ENCODE measurements at regions not wholly inside any gene's neighbourhood (a gene's known extent, or its start where the extent isn't known, plus 50 kb on each side); places are given as distances from the start of the nearest gene placed in this dataset.

DNA sequence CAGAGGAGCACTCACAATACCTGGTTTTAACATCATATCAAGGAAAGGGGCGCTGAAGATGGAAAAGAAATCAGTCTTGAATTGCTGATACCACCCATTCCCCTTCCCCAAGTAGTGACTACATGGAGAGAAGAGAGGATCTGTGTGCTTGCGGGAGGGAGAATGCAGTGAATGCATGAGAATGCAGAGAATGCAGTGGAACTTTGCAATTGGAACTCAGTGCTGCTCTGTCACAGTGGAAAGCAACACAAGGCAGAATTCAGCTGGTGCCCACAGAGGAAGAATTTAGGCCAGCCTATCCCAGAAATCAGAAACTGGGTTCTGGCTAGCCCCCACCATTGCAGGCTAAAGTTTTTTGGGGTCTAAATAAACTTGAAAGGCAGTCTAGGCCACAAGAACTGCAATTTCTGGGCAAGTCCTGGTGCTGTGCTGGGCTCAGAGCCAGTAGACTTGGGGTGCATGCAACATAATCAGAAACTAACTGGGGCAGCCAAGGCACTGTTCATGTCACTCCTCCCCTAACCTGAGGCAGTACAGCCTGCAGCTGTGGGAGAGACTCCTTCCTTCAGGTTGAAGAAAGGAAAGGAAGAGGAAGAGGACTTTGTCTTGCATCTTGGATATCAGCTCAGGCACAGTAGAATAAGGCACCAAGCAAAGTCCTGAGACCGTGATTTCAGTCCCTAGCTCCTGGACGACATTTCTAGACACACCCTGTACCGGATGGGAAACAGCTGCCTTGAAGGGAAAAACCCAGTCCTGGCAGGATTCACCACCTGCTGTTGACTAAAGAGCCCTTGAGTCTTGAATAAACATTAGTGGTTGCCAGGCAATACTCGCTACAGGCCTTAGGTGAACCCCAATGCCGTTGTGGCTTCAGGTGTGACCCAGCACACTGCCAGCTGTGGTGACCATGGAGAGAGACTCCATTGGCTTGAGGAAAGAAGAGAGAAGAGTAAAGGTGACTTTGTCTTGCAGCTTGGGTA, 329.3 kb downstream of the TBL1XR1 start:
- Histone ChIP-seq H3K36me3 (ENCODE audit: control insufficient read depth, insufficient read depth, low read length) (no peaks in the 10 kb centered on the region), H3K27me3 (ENCODE audit: control insufficient read depth, insufficient read depth, low read length) (no peaks in the 10 kb centered on the region), H3K4me3 (ENCODE audit: low read depth, low read length) (no peak overlapping the region)
- TF ChIP-seq, protein P1, sequence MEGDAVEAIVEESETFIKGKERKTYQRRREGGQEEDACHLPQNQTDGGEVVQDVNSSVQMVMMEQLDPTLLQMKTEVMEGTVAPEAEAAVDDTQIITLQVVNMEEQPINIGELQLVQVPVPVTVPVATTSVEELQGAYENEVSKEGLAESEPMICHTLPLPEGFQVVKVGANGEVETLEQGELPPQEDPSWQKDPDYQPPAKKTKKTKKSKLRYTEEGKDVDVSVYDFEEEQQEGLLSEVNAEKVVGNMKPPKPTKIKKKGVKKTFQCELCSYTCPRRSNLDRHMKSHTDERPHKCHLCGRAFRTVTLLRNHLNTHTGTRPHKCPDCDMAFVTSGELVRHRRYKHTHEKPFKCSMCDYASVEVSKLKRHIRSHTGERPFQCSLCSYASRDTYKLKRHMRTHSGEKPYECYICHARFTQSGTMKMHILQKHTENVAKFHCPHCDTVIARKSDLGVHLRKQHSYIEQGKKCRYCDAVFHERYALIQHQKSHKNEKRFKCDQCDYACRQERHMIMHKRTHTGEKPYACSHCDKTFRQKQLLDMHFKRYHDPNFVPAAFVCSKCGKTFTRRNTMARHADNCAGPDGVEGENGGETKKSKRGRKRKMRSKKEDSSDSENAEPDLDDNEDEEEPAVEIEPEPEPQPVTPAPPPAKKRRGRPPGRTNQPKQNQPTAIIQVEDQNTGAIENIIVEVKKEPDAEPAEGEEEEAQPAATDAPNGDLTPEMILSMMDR (IDR thresholded peaks at IDR 0.05; ENCODE audit: insufficient read depth, low read length, severe bottlenecking), result no peak
- DNase-seq (ENCODE audit: low read depth), result peak; percentile 77
- FAIRE-seq, result peak; percentile 86

DNA sequence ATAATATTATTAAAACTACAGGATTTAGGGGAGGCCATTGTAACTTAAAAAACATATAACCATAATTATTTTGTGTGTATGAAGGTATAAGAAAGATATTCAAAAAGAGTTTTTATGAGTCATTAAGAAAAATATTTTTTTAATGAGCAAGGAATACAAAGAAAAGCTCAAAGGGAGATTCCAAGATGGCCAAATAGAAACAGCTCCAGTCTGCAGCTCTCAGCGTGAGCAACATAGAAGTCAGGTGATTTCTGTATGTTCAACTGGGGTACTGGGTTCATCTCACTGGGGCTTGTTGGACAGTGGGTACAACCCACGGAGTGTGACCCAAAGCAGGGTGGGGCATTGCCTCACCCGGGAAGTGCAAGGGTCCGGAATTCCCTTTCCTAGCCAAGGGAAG, 336.1 kb downstream of the TBL1XR1 start:
- FAIRE-seq, result no peak
- TF ChIP-seq, protein P1 (IDR thresholded peaks at IDR 0.05; ENCODE audit: insufficient read depth, low read length, severe bottlenecking), result no peak
- no peaks in the 10 kb centered on the region for H3K36me3 ChIP-seq (ENCODE audit: control insufficient read depth, insufficient read depth, low read length)
- DNase-seq (ENCODE audit: low read depth), result peak; percentile 36
- no peaks in the 10 kb centered on the region for H3K27me3 ChIP-seq (ENCODE audit: control insufficient read depth, insufficient read depth, low read length)
- H3K4me3 ChIP-seq (ENCODE audit: low read depth, low read length), result no peak overlapping the region

DNA sequence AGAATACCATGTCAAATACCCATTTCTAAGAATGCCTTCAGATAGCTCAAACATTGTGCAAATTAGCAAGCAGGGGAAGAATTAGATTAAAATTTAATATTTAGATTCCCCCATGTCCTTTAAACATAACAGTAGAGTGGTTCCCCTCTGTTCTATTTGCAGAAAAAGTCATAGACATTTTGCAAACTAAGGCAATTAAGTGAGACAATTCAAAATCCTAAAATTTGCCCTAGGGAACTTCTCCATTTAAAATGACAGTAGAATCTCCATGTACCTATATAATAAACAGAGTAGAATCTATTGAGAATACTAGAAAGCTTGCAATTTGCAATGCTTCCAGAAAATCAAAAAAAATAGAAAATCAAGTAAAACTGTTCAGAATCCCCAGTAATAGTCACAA, 340.6 kb downstream of the TBL1XR1 start:
- FAIRE-seq (no peak), DNase-seq (ENCODE audit: low read depth) (no peak)
- Histone ChIP-seq H3K27me3 (ENCODE audit: control insufficient read depth, insufficient read depth, low read length) (no peaks in the 10 kb centered on the region), H3K4me3 (ENCODE audit: low read depth, low read length) (no peak overlapping the region), H3K36me3 (ENCODE audit: control insufficient read depth, insufficient read depth, low read length) (no peaks in the 10 kb centered on the region)
- TF ChIP-seq, protein P1 (IDR thresholded peaks at IDR 0.05; ENCODE audit: insufficient read depth, low read length, severe bottlenecking), result no peak

DNA sequence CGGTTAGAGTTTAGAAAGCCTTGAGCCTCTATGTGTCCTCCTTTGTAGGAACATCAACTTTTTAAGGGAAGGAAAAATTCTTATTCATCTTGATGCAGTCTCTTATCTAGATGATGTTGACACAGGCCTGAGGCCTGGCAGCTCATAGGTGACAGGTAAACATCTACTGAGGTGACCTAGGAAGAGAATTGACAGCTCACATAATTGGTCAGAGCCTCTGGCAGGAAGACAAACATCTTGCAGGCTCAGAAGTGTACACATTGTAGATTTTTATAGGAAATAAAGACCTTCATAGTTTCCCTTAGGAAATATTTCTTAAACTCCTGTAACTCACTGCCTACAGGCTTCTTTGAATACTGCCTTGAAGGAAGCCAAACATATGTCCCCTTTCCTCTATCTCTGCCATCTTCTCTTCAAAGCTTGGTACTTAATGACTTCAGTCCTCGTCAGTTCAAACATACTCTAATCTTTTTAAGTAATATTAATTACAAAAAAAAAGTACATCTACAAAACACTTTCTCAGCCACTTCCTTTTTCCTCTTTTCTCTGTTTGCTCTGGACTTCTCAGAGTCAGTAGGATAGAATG, 341.3 kb downstream of the TBL1XR1 start:
- no peaks in the 10 kb centered on the region for H3K27me3 ChIP-seq (ENCODE audit: control insufficient read depth, insufficient read depth, low read length)
- H3K36me3 ChIP-seq (ENCODE audit: control insufficient read depth, insufficient read depth, low read length), result no peaks in the 10 kb centered on the region
- peak; percentile 12 for DNase-seq (ENCODE audit: low read depth)
- TF ChIP-seq, protein P1 (IDR thresholded peaks at IDR 0.05; ENCODE audit: insufficient read depth, low read length, severe bottlenecking), result no peak
- no peak overlapping the region for H3K4me3 ChIP-seq (ENCODE audit: low read depth, low read length)
- no peak for FAIRE-seq

DNA sequence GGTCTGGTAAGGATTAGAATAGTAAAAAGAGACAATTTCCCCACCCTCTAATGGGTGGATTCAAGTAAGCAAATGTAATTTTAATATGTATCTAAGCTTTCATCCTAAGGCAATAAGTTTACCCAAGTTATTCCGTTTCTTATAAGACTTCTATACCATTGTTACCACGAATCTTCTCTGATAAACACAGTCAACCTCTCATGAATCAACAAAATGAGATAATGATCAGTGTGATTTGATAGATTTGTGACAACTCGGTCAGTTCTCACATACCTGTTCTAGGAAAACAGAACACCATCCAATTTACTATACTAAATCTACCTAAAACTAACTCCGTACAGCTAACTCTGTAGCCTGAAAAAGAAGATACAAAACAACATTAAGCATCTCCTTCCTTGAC, 342.1 kb downstream of the TBL1XR1 start:
- no peak for DNase-seq (ENCODE audit: low read depth)
- TF ChIP-seq, protein P1 (IDR thresholded peaks at IDR 0.05; ENCODE audit: insufficient read depth, low read length, severe bottlenecking), result no peak
- Histone ChIP-seq H3K36me3 (ENCODE audit: control insufficient read depth, insufficient read depth, low read length) (no peaks in the 10 kb centered on the region), H3K27me3 (ENCODE audit: control insufficient read depth, insufficient read depth, low read length) (no peaks in the 10 kb centered on the region), H3K4me3 (ENCODE audit: low read depth, low read length) (no peak overlapping the region)
- no peak for FAIRE-seq

Measured in bronchial epithelial cell (primary cell).